ENCODE measurements at regions not wholly inside any gene's neighbourhood (a gene's known extent, or its start where the extent isn't known, plus 50 kb on each side); places are given as distances from the start of the nearest gene placed in this dataset.

- TF ChIP-seq, protein P1, sequence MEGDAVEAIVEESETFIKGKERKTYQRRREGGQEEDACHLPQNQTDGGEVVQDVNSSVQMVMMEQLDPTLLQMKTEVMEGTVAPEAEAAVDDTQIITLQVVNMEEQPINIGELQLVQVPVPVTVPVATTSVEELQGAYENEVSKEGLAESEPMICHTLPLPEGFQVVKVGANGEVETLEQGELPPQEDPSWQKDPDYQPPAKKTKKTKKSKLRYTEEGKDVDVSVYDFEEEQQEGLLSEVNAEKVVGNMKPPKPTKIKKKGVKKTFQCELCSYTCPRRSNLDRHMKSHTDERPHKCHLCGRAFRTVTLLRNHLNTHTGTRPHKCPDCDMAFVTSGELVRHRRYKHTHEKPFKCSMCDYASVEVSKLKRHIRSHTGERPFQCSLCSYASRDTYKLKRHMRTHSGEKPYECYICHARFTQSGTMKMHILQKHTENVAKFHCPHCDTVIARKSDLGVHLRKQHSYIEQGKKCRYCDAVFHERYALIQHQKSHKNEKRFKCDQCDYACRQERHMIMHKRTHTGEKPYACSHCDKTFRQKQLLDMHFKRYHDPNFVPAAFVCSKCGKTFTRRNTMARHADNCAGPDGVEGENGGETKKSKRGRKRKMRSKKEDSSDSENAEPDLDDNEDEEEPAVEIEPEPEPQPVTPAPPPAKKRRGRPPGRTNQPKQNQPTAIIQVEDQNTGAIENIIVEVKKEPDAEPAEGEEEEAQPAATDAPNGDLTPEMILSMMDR (IDR thresholded peaks at IDR 0.05): no peak
- no peak for TF ChIP-seq POLR2A (IDR thresholded peaks at IDR 0.05)
These were observed 289.7 kb downstream of the DYSF start for GRCh38 chr2:71742953-71743601.
